ENCODE measurements at regions not wholly inside any gene's neighbourhood (a gene's known extent, or its start where the extent isn't known, plus 50 kb on each side); places are given as distances from the start of the nearest gene placed in this dataset.

- ATAC-seq (ENCODE audit: low read depth) (no peak), DNase-seq (ENCODE audit: low spot score) (no peak)
- H3K27me3 ChIP-seq (ENCODE audit: insufficient read depth, poor library complexity, severe bottlenecking): no peaks in the 10 kb centered on the region
- TF ChIP-seq CTCF (IDR thresholded peaks at IDR 0.05; ENCODE audit: poor library complexity, severe bottlenecking): no peak
- H3K27ac ChIP-seq (ENCODE audit: poor library complexity, severe bottlenecking): no peak overlapping the region
- H3K4me3 ChIP-seq (ENCODE audit: severe bottlenecking): no peak overlapping the region
- H3K9me3 ChIP-seq (ENCODE audit: severe bottlenecking): no peaks in the 10 kb centered on the region
- H3K4me1 ChIP-seq (ENCODE audit: insufficient read depth, poor library complexity, severe bottlenecking): no peaks in the 10 kb centered on the region
- H3K36me3 ChIP-seq (ENCODE audit: low read depth): no peaks in the 10 kb centered on the region
Measured at GRCh38 chr21:16154951-16155635, 425.3 kb downstream of the USP25 start.

- ATAC-seq (ENCODE audit: low read depth) (no peak), DNase-seq (ENCODE audit: low spot score) (no peak)
- no peaks in the 10 kb centered on the region for H3K9me3 ChIP-seq (ENCODE audit: severe bottlenecking)
- H3K4me3 ChIP-seq (ENCODE audit: severe bottlenecking): no peak overlapping the region
- H3K27me3 ChIP-seq (ENCODE audit: insufficient read depth, poor library complexity, severe bottlenecking): no peaks in the 10 kb centered on the region
- no peaks in the 10 kb centered on the region for H3K36me3 ChIP-seq (ENCODE audit: low read depth)
- no peak for TF ChIP-seq CTCF (IDR thresholded peaks at IDR 0.05; ENCODE audit: poor library complexity, severe bottlenecking)
- H3K27ac ChIP-seq (ENCODE audit: poor library complexity, severe bottlenecking): no peak overlapping the region
- no peaks in the 10 kb centered on the region for H3K4me1 ChIP-seq (ENCODE audit: insufficient read depth, poor library complexity, severe bottlenecking)
Measured at GRCh38 chr21:16156841-16157489, 427.2 kb downstream of the USP25 start.

- TF ChIP-seq CTCF (IDR thresholded peaks at IDR 0.05; ENCODE audit: poor library complexity, severe bottlenecking): no peak
- Histone ChIP-seq H3K27ac (ENCODE audit: poor library complexity, severe bottlenecking) (no peak overlapping the region), H3K4me1 (ENCODE audit: insufficient read depth, poor library complexity, severe bottlenecking) (no peaks in the 10 kb centered on the region), H3K9me3 (ENCODE audit: severe bottlenecking) (no peaks in the 10 kb centered on the region), H3K27me3 (ENCODE audit: insufficient read depth, poor library complexity, severe bottlenecking) (no peaks in the 10 kb centered on the region), H3K4me3 (ENCODE audit: severe bottlenecking) (no peak overlapping the region), H3K36me3 (ENCODE audit: low read depth) (no peaks in the 10 kb centered on the region)
- ATAC-seq (ENCODE audit: low read depth) (no peak), DNase-seq (ENCODE audit: low spot score) (no peak)
Measured at GRCh38 chr21:16159213-16159970, 429.6 kb downstream of the USP25 start.

GRCh38 chr21:16159971-16160350 is 430.2 kb downstream of the USP25 start:
- ATAC-seq (ENCODE audit: low read depth) (no peak), DNase-seq (ENCODE audit: low spot score) (no peak)
- Histone ChIP-seq H3K4me3 (ENCODE audit: severe bottlenecking) (no peak overlapping the region), H3K27me3 (ENCODE audit: insufficient read depth, poor library complexity, severe bottlenecking) (no peaks in the 10 kb centered on the region), H3K9me3 (ENCODE audit: severe bottlenecking) (no peaks in the 10 kb centered on the region), H3K27ac (ENCODE audit: poor library complexity, severe bottlenecking) (no peak overlapping the region), H3K36me3 (ENCODE audit: low read depth) (no peaks in the 10 kb centered on the region), H3K4me1 (ENCODE audit: insufficient read depth, poor library complexity, severe bottlenecking) (no peaks in the 10 kb centered on the region)
- no peak for TF ChIP-seq CTCF (IDR thresholded peaks at IDR 0.05; ENCODE audit: poor library complexity, severe bottlenecking)

All from RWPE2 (cell line).